B cell (primary cell): ENCODE measurements at regions not wholly inside any gene's neighbourhood (a gene's known extent, or its start where the extent isn't known, plus 50 kb on each side); places are given as distances from the start of the nearest gene placed in this dataset.

Experiments
- ATAC-seq: fragments of 200-7000 bp; cut with Tn5 transposase; one replicate; pipeline ENCODE4 v1.10.0; 2021; ENCODE audit warnings: low read depth, mild to moderate bottlenecking, moderate number of reproducible peaks, moderate library complexity
- CTCF ChIA-PET: fragments of 350-600 bp; sonication (Branson Sonifier 250); formaldehyde crosslinking; loops from one replicate; lab custom pipeline; 2021; ENCODE audit warnings: antibody characterized with exemption, inconsistent platforms; lab: Charles Lee
- POLR2A ChIA-PET: fragments of 350-600 bp; sonication (Branson Sonifier 250); formaldehyde crosslinking; loops from one replicate; lab custom pipeline; 2021; ENCODE audit warnings: antibody characterized with exemption; lab: Charles Lee
- DNase-seq: peaks from one replicate; pipeline ENCODE4 v3.0.0; 2013
- H2AFZ ChIP-seq: 2 replicates; pipeline ENCODE4 v1.6.1; 2012; ENCODE audit warnings: mild to moderate bottlenecking, low read depth, low read length; ENCODE audit not compliant: insufficient read depth, poor library complexity, severe bottlenecking
- H3K27ac ChIP-seq, 2 donors: 1 replicate in 1 of 2; 2 replicates in 1 of 2; pipeline ENCODE4 v1.5.1; 2012 to 2013; ENCODE audit warnings: low read length in 2 of 2, mild to moderate bottlenecking in 2 of 2, moderate library complexity in 1 of 2
- H3K27me3 ChIP-seq, 4 experiments: fragments of 200-600 bp in 1 of 4; sonication (generic) in 1 of 4; replicated peaks in 1 of 4; 1 replicate in 2 of 4; 2 replicates in 2 of 4; pipeline versions ENCODE4 v1.6.1 to v1.7.0; 2013 to 2016; ENCODE audit warnings: low read length in 3 of 4, mild to moderate bottlenecking in 2 of 4, mixed read lengths in 1 of 4, moderate library complexity in 1 of 4; ENCODE audit not compliant: insufficient read depth in 4 of 4, control insufficient read depth in 3 of 4; ENCODE audit errors: control extremely low read depth in 1 of 4
- H3K36me3 ChIP-seq, 2 experiments: replicated peaks in 1 of 2; 1 replicate in 1 of 2; 2 replicates in 1 of 2; pipeline versions ENCODE4 v1.6.1 to v1.7.1; 2013; ENCODE audit warnings: low read length in 1 of 2; ENCODE audit not compliant: insufficient read depth in 2 of 2, control insufficient read depth in 1 of 2; ENCODE audit errors: control extremely low read depth in 1 of 2, extremely low read depth in 1 of 2
- H3K4me1 ChIP-seq, 2 donors: fragments of 200-600 bp in 1 of 2; sonication (generic) in 1 of 2; 1 replicate in 1 of 2; 2 replicates in 1 of 2; pipeline versions ENCODE4 v1.5.1 to v1.6.1; 2013 to 2017; ENCODE audit warnings: low read length in 2 of 2; ENCODE audit not compliant: control insufficient read depth in 2 of 2, insufficient read depth in 2 of 2
- H3K4me2 ChIP-seq: replicated peaks from 2 replicates; pipeline ENCODE3; 2012; ENCODE audit warnings: mild to moderate bottlenecking, low read depth, low read length; ENCODE audit not compliant: poor library complexity, severe bottlenecking
- H3K4me3 ChIP-seq, 5 experiments: fragments of 200-600 bp in 1 of 5; sonication (generic) in 1 of 5; 1 replicate in 3 of 5; 2 replicates in 2 of 5; pipeline versions ENCODE4 v1.5.1 to v1.7.0; 2011 to 2016; ENCODE audit warnings: low read length in 4 of 5, mild to moderate bottlenecking in 4 of 5, low read depth in 2 of 5, control low read depth in 1 of 5, moderate library complexity in 1 of 5; ENCODE audit not compliant: insufficient read depth in 1 of 5; ENCODE audit errors: control extremely low read depth in 1 of 5, extremely low read depth in 1 of 5
- H3K79me2 ChIP-seq: fragments of 200-600 bp; sonication (generic); one replicate; pipeline ENCODE4 v1.6.0; 2016; ENCODE audit warnings: low read length; ENCODE audit not compliant: control insufficient read depth, insufficient read depth
- H3K9ac ChIP-seq: fragments of 200-600 bp; sonication (generic); 2 replicates; pipeline ENCODE4 v1.6.1; 2017; ENCODE audit warnings: mild to moderate bottlenecking, low read length, moderate library complexity
- H3K9me3 ChIP-seq, 3 donors: one replicate each; pipeline versions ENCODE4 v1.6.1 to v1.7.1; 2013; ENCODE audit warnings: low read length in 2 of 3; ENCODE audit not compliant: control insufficient read depth in 2 of 3, insufficient read depth in 1 of 3; ENCODE audit errors: control extremely low read depth in 1 of 3
- H4K20me1 ChIP-seq: 2 replicates; pipeline ENCODE4 v1.6.0; 2012; ENCODE audit warnings: mild to moderate bottlenecking, low read length; ENCODE audit not compliant: insufficient read depth, control insufficient read depth, poor library complexity, severe bottlenecking
- H3K27ac Mint-ChIP-seq: one replicate; pipeline ENCODE4 v1.8.0; 2021; ENCODE audit warnings: mixed read lengths
- H3K27me3 Mint-ChIP-seq: one replicate; pipeline ENCODE4 v1.8.0; 2021; ENCODE audit warnings: mixed read lengths
- H3K4me1 Mint-ChIP-seq: one replicate; pipeline ENCODE4 v1.8.0; 2021; ENCODE audit warnings: mixed read lengths
- H3K4me3 Mint-ChIP-seq: one replicate; pipeline ENCODE4 v1.8.0; 2021; ENCODE audit warnings: mixed read lengths
- H3K9me3 Mint-ChIP-seq: one replicate; pipeline ENCODE4 v1.8.0; 2022; ENCODE audit warnings: mixed read lengths; ENCODE audit not compliant: insufficient read depth
- CTCF ChIP-seq: fragments of 200-600 bp; IDR thresholded peaks from one replicate; pipeline ENCODE4 v1.8.0; 2022; ENCODE audit warnings: antibody characterized with exemption, mild to moderate bottlenecking
- EZH2 ChIP-seq: IDR thresholded peaks from 2 replicates; pipeline ENCODE4 v1.6.1; 2012; ENCODE audit warnings: borderline replicate concordance, low read depth, mild to moderate bottlenecking, moderate library complexity, low read length; ENCODE audit not compliant: insufficient read depth, poor library complexity, severe bottlenecking
- WGBS: methylation state at CpG from one replicate; pipeline ENCODE4 v1.1.5; 2013; ENCODE audit warnings: missing lambda C conversion rate; ENCODE audit not compliant: insufficient coverage; 5-methylcytosine and 5-hydroxymethylcytosine counted together
- intact Hi-C: fragments of 100-400 bp; cut with micrococcal nuclease; formaldehyde crosslinking; loops from one replicate; pipeline ENCODE4 v1.10.0; 2022

DNA sequence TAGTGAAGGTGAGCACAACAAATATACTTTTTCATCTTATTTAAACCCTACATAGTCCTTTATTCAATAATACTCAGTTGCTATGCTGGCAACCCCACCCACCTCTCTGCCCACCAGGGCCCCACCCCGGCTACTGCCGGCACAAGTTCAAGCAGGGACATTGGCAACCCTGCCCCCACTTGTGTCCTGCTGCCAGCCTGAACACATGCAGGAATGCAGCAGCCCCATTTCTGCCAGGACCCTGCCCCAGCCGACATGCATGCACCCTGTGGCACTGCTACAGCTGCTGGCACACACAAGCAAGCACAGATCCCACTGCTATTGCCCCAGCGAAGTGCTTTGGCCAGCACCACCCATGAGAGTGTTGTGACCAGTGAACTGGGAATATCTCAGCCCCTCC is 289.8 kb downstream of the COG6 start:
- H3K27me3 Mint-ChIP-seq = peaks cover 4% of the 10 kb centered on the region
- Histone ChIP-seq H3K4me1 (peaks cover 0 to 2% of the 10 kb centered on the region in 2 donors), H3K9me3 (peaks cover 0 to under 1% (median 0%) of the 10 kb centered on the region in 3 donors), H2AFZ (no peak overlapping the region), H3K4me3 (no peak overlapping the region), H3K79me2 (no peaks in the 10 kb centered on the region), H3K27ac (no peak overlapping the region), H3K27me3 (peaks cover 0 to 4% (median 0%) of the 10 kb centered on the region in 4 experiments), H3K36me3 (no peaks in the 10 kb centered on the region), H3K4me2 (no peak overlapping the region), H3K9ac (no peak overlapping the region), H4K20me1 (no peaks in the 10 kb centered on the region)
- ChIA-PET CTCF (interaction anchor here (1.0 to 9.7 kb wide), 2 partner anchors 10 to 736 kb away, joined by 3 to 239 read pairs; no protein-coding TSS in a partner anchor), POLR2A (no interaction called here)
- no peak overlapping the region for H3K4me3 Mint-ChIP-seq
- no peak for TF ChIP-seq CTCF
- TF ChIP-seq EZH2 = no peak
- intact Hi-C loops = loop anchor here (10.0 kb wide), 1 partner anchor 260 kb away; no protein-coding TSS in a partner anchor
- H3K9me3 Mint-ChIP-seq = no peaks in the 10 kb centered on the region
- WGBS = 94% methylated on average over 3 of the region's 4 CpGs
- no peak overlapping the region for H3K27ac Mint-ChIP-seq
- H3K4me1 Mint-ChIP-seq = peaks cover 1% of the 10 kb centered on the region
- DNase-seq (no peak), ATAC-seq (no peak)

GRCh38 chr13:39946769-39947168 is 291.3 kb downstream of the COG6 start:
- intact Hi-C loops = loop anchor here (10.0 kb wide), 1 partner anchor 262 kb away; no protein-coding TSS in a partner anchor
- no CpG with 5 or more reads among the region's 1 CpG for WGBS
- POLR2A ChIA-PET = no interaction called here

More at GRCh38 chr13:39946769-39947168, 291.3 kb downstream of the COG6 start:
- Histone ChIP-seq H3K79me2 (no peaks in the 10 kb centered on the region), H3K27me3 (peaks cover 0 to 4% (median 0%) of the 10 kb centered on the region in 4 experiments), H3K4me1 (peaks cover under 1 to 2% of the 10 kb centered on the region in 2 donors), H3K9ac (no peak overlapping the region), H4K20me1 (no peaks in the 10 kb centered on the region), H3K4me3 (no peak overlapping the region), H2AFZ (no peak overlapping the region), H3K4me2 (no peak overlapping the region), H3K27ac (no peak overlapping the region), H3K9me3 (peaks cover 0 to 1% (median 0%) of the 10 kb centered on the region in 3 donors), H3K36me3 (no peaks in the 10 kb centered on the region)
- Mint-ChIP-seq H3K4me3 (no peak overlapping the region), H3K4me1 (peaks cover 4% of the 10 kb centered on the region), H3K9me3 (no peaks in the 10 kb centered on the region), H3K27ac (no peak overlapping the region), H3K27me3 (peaks cover 4% of the 10 kb centered on the region)
- no peak for DNase-seq
- no peak for TF ChIP-seq CTCF
- TF ChIP-seq EZH2 = no peak
- ATAC-seq = no peak
- CTCF ChIA-PET = no interaction called here
